Sigmoid colon (tissue), 4 donors: ENCODE measurements at regions not wholly inside any gene's neighbourhood (a gene's known extent, or its start where the extent isn't known, plus 50 kb on each side); places are given as distances from the start of the nearest gene placed in this dataset.

ENCODE experiments used
- CTCF ChIP-seq, 4 experiments: fragments of 450-650 bp in 3 of 4; fragments of 200-600 bp in 1 of 4; IDR thresholded peaks; one replicate each; pipeline ENCODE4 v1.5.1; 2016 to 2019; ENCODE audit warnings: antibody characterized with exemption in 4 of 4, mild to moderate bottlenecking in 3 of 4, moderate library complexity in 2 of 4
- EP300 ChIP-seq, 4 donors: sonication (generic); formaldehyde crosslinking; IDR thresholded peaks; one replicate each; pipeline ENCODE4 v1.6.1; 2017; ENCODE audit warnings: antibody characterized with exemption in 4 of 4
- POLR2A ChIP-seq, 2 donors: fragments of 450-650 bp; IDR thresholded peaks; one replicate each; pipeline ENCODE4 v1.6.1; 2016; ENCODE audit warnings: antibody characterized with exemption in 2 of 2, mild to moderate bottlenecking in 2 of 2, moderate library complexity in 2 of 2
- POLR2AphosphoS5 ChIP-seq, 4 donors: sonication (generic); formaldehyde crosslinking; IDR thresholded peaks; one replicate each; pipeline ENCODE4 v1.6.1; 2017; ENCODE audit warnings: antibody characterized with exemption in 4 of 4

- no peak for TF ChIP-seq CTCF (IDR thresholded peaks at IDR 0.05)
- no peak for TF ChIP-seq POLR2AphosphoS5 (IDR thresholded peaks at IDR 0.05)
- no peak for TF ChIP-seq EP300 (IDR thresholded peaks at IDR 0.05)
- no peak for TF ChIP-seq POLR2A (IDR thresholded peaks at IDR 0.05)
Measured at GRCh38 chr5:53183880-53184279, 74.3 kb upstream of the MOCS2 start.
